ENCODE measurements at regions not wholly inside any gene's neighbourhood (a gene's known extent, or its start where the extent isn't known, plus 50 kb on each side); places are given as distances from the start of the nearest gene placed in this dataset.
"Not testable (repeated sequence)": the region's sequence is repeated elsewhere in the genome, so short reads cannot be mapped to it uniquely, and the experiment has no call there.

- DNase-seq (ENCODE audit: low spot score), result no peak
These were observed 117.5 kb upstream of the MEIS1 start for GRCh38 chr2:66317268-66317890.

- DNase-seq (ENCODE audit: low spot score), result no peak
These were observed 128.4 kb upstream of the MEIS1 start for GRCh38 chr2:66306483-66306882.

- no peak for DNase-seq (ENCODE audit: low spot score)
These were observed 129.2 kb upstream of the MEIS1 start for GRCh38 chr2:66305718-66306117.

GRCh38 chr2:66303471-66303870, 131.5 kb upstream of the MEIS1 start:
- DNase-seq (ENCODE audit: low spot score), result no peak

- no peak for DNase-seq (ENCODE audit: low spot score)
These were observed 133.2 kb upstream of the MEIS1 start for GRCh38 chr2:66301767-66302140.

- no peak for DNase-seq (ENCODE audit: low spot score)
These were observed 133.7 kb upstream of the MEIS1 start for GRCh38 chr2:66301022-66301766.

GRCh38 chr2:66283787-66284186, 151.1 kb upstream of the MEIS1 start:
- no peak for DNase-seq (ENCODE audit: low spot score)

GRCh38 chr2:66281980-66282379, 152.9 kb upstream of the MEIS1 start:
- DNase-seq (ENCODE audit: low spot score), result no peak

GRCh38 chr2:66279024-66279423, 155.9 kb upstream of the MEIS1 start:
- no peak for DNase-seq (ENCODE audit: low spot score)

GRCh38 chr2:66275984-66276383, 158.9 kb upstream of the MEIS1 start:
- DNase-seq (ENCODE audit: low spot score), result no peak

GRCh38 chr2:66273933-66274490, 160.9 kb upstream of the MEIS1 start:
- DNase-seq (ENCODE audit: low spot score), result no peak

GRCh38 chr2:66272751-66273150, 162.2 kb upstream of the MEIS1 start:
- DNase-seq (ENCODE audit: low spot score), result no peak

GRCh38 chr2:66271777-66272176, 163.1 kb upstream of the MEIS1 start:
- DNase-seq (ENCODE audit: low spot score), result no peak

GRCh38 chr2:66270247-66270646, 164.7 kb upstream of the MEIS1 start:
- no peak for DNase-seq (ENCODE audit: low spot score)

GRCh38 chr2:66269166-66269565, 165.8 kb upstream of the MEIS1 start:
- no peak for DNase-seq (ENCODE audit: low spot score)

- no peak for DNase-seq (ENCODE audit: low spot score)
These were observed 166.2 kb upstream of the MEIS1 start for GRCh38 chr2:66268756-66269155.

- DNase-seq (ENCODE audit: low spot score), result no peak
These were observed 170.6 kb upstream of the MEIS1 start for GRCh38 chr2:66264354-66264753.

GRCh38 chr2:66255867-66256266, 179.1 kb upstream of the MEIS1 start:
- DNase-seq (ENCODE audit: low spot score), result no peak

GRCh38 chr2:66255136-66255535, 179.8 kb upstream of the MEIS1 start:
- DNase-seq (ENCODE audit: low spot score), result no peak

- no peak for DNase-seq (ENCODE audit: low spot score)
These were observed 181.9 kb upstream of the MEIS1 start for GRCh38 chr2:66253066-66253465.

GRCh38 chr2:66252109-66252508, 182.8 kb upstream of the MEIS1 start:
- DNase-seq (ENCODE audit: low spot score), result no peak

- DNase-seq (ENCODE audit: low spot score), result no peak
These were observed 183.4 kb upstream of the MEIS1 start for GRCh38 chr2:66251573-66251972.

- DNase-seq (ENCODE audit: low spot score), result not testable (repeated sequence)
These were observed 185.8 kb upstream of the MEIS1 start for GRCh38 chr2:66249089-66249488.

GRCh38 chr2:66243809-66244208, 191.1 kb upstream of the MEIS1 start:
- DNase-seq (ENCODE audit: low spot score), result not testable (repeated sequence)

All from AG08395 (cell line).